ENCODE measurements at regions not wholly inside any gene's neighbourhood (a gene's known extent, or its start where the extent isn't known, plus 50 kb on each side); places are given as distances from the start of the nearest gene placed in this dataset.

DNA sequence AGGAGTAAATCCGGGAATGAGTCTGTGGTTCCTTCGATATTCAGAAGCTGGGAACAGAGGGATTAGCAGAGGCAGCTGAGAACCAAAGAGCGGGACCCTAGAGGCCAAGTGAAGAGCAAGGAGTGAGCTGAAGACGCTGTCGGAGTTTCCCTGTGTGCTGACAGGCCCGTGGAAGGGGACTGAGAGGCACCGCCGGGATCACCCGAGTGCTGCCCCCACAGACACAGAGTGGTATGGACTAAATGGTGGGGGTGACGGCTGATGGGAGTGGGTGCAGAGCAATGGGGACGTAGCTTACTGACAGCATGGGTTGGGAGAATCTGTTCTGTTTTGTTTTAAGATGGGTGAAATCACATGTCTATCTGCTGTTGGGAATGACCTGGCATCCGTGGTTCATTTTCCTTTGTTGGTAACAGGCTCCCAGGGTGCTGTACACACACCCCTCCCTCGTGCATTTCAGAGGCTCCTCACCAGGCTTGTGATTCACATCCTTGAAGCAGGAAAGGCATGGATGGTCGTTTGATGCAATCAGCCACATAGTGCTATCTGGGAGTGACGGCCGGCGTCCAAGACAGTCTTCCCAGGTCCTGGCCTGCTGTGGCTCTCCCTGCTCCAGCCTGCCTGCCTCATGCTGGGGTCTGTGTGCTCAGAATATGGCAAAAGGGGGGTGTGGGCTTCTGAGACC lies 97.4 kb downstream of the THBS2 start:
- H3K4me3 Mint-ChIP-seq: no peak overlapping the region
- H3K9me3 Mint-ChIP-seq: no peaks in the 10 kb centered on the region
- no peaks in the 10 kb centered on the region for H3K4me1 Mint-ChIP-seq (ENCODE audit: low read depth)
- H3K27me3 Mint-ChIP-seq: peaks cover 10% of the 10 kb centered on the region
- H3K27ac Mint-ChIP-seq: no peak overlapping the region
- no peaks in the 10 kb centered on the region for H3K36me3 Mint-ChIP-seq (ENCODE audit: low read depth)

- H3K9me3 Mint-ChIP-seq: no peaks in the 10 kb centered on the region
- H3K4me3 Mint-ChIP-seq: no peak overlapping the region
- H3K27ac Mint-ChIP-seq: no peak overlapping the region
Measured at GRCh38 chr6:169155481-169155880, 98.2 kb downstream of the THBS2 start.

DNA sequence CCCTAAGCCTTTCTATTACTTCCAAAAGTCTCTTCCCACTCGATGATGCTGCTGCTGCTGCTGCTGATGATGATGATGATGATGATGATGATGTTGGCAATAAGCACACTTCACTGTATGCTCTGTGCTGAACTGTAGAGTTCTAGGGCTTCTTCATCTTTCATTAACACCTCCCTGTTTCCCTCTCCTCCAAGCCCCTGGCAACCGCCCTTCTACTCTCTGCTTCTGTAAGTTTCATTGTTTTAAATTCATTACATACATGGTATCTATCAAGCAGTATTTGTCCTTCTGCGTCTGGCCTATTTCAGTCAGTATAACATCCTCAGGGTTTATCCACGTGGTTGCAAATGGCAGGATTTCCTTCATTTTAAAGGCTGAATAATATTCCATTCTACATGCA lies 100.2 kb downstream of the THBS2 start:
- Mint-ChIP-seq H3K4me1 (ENCODE audit: low read depth) (no peaks in the 10 kb centered on the region), H3K27me3 (peaks cover 10% of the 10 kb centered on the region), H3K9me3 (peaks cover 6% of the 10 kb centered on the region), H3K36me3 (ENCODE audit: low read depth) (no peaks in the 10 kb centered on the region), H3K27ac (no peak overlapping the region), H3K4me3 (no peak overlapping the region)

More at GRCh38 chr6:169155481-169155880, 98.2 kb downstream of the THBS2 start:
- H3K36me3 Mint-ChIP-seq (ENCODE audit: low read depth): no peaks in the 10 kb centered on the region
- no peaks in the 10 kb centered on the region for H3K4me1 Mint-ChIP-seq (ENCODE audit: low read depth)
- peaks cover 10% of the 10 kb centered on the region for H3K27me3 Mint-ChIP-seq

- H3K27ac Mint-ChIP-seq: no peak overlapping the region
Measured at GRCh38 chr6:169146521-169146920, 107.1 kb downstream of the THBS2 start.

GRCh38 chr6:169145991-169146501 lies 107.6 kb downstream of the THBS2 start:
- H3K27ac Mint-ChIP-seq: no peak overlapping the region
- peaks cover 6% of the 10 kb centered on the region for H3K9me3 Mint-ChIP-seq
- H3K36me3 Mint-ChIP-seq (ENCODE audit: low read depth): no peaks in the 10 kb centered on the region
- H3K4me1 Mint-ChIP-seq (ENCODE audit: low read depth): no peaks in the 10 kb centered on the region
- peaks cover 4% of the 10 kb centered on the region for H3K27me3 Mint-ChIP-seq
- no peak overlapping the region for H3K4me3 Mint-ChIP-seq

More at GRCh38 chr6:169146521-169146920, 107.1 kb downstream of the THBS2 start:
- peaks cover 6% of the 10 kb centered on the region for H3K9me3 Mint-ChIP-seq
- H3K27me3 Mint-ChIP-seq: peaks cover 4% of the 10 kb centered on the region
- no peaks in the 10 kb centered on the region for H3K4me1 Mint-ChIP-seq (ENCODE audit: low read depth)
- H3K36me3 Mint-ChIP-seq (ENCODE audit: low read depth): no peaks in the 10 kb centered on the region
- no peak overlapping the region for H3K4me3 Mint-ChIP-seq

DNA sequence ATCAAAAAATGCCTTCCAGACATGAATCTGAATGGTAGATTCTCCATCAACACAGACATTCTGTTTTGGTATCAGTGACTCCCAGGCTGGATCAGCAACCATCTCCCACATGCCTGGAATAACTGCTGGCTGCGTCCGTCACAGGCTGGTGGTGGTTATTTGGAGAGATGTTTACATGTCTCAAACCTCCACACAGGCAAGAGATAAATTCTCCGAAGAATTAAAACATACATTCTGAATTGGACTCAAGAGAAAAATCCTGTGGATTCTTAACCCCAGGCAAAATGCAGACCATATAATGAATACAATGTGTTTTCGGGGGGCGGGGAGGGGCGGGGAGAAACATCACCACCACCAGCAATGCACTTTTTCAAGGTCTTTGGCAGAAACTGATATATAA lies 108.2 kb downstream of the THBS2 start:
- H3K27me3 Mint-ChIP-seq: peaks cover 4% of the 10 kb centered on the region
- H3K9me3 Mint-ChIP-seq: peaks cover 6% of the 10 kb centered on the region
- no peak overlapping the region for H3K4me3 Mint-ChIP-seq
- H3K36me3 Mint-ChIP-seq (ENCODE audit: low read depth): no peaks in the 10 kb centered on the region
- H3K4me1 Mint-ChIP-seq (ENCODE audit: low read depth): no peaks in the 10 kb centered on the region
- H3K27ac Mint-ChIP-seq: no peak overlapping the region

GRCh38 chr6:169144356-169144755 lies 109.3 kb downstream of the THBS2 start:
- H3K27ac Mint-ChIP-seq: no peak overlapping the region
- H3K9me3 Mint-ChIP-seq: no peaks in the 10 kb centered on the region

DNA sequence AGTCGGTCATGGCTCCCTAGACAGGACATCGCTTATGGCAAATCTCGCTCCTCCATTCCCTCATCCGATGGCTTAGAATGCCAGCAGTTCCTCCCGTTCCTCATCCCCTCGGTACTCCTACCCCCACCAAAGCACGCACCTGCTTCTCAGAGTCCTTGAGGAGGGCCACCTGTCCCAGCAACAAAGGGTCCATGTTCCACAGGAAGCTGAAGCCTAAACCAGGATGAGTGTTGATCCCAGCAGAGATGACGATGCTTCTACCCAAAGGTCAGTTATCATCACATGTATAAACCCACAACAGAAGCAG lies 111.2 kb downstream of the THBS2 start:
- H3K4me1 Mint-ChIP-seq (ENCODE audit: low read depth): no peaks in the 10 kb centered on the region
- H3K36me3 Mint-ChIP-seq (ENCODE audit: low read depth): no peaks in the 10 kb centered on the region
- H3K9me3 Mint-ChIP-seq: no peaks in the 10 kb centered on the region
- H3K27ac Mint-ChIP-seq: no peak overlapping the region
- peaks cover 4% of the 10 kb centered on the region for H3K27me3 Mint-ChIP-seq
- no peak overlapping the region for H3K4me3 Mint-ChIP-seq

More at GRCh38 chr6:169144356-169144755, 109.3 kb downstream of the THBS2 start:
- no peaks in the 10 kb centered on the region for H3K4me1 Mint-ChIP-seq (ENCODE audit: low read depth)
- H3K36me3 Mint-ChIP-seq (ENCODE audit: low read depth): no peaks in the 10 kb centered on the region
- no peak overlapping the region for H3K4me3 Mint-ChIP-seq
- H3K27me3 Mint-ChIP-seq: peaks cover 4% of the 10 kb centered on the region

GRCh38 chr6:169141671-169142537 lies 111.7 kb downstream of the THBS2 start:
- Mint-ChIP-seq H3K27me3 (peaks cover 4% of the 10 kb centered on the region), H3K9me3 (no peaks in the 10 kb centered on the region), H3K4me1 (ENCODE audit: low read depth) (no peaks in the 10 kb centered on the region), H3K27ac (no peak overlapping the region), H3K36me3 (ENCODE audit: low read depth) (no peaks in the 10 kb centered on the region), H3K4me3 (no peak overlapping the region)

GRCh38 chr6:169140986-169141495 lies 112.6 kb downstream of the THBS2 start:
- no peaks in the 10 kb centered on the region for H3K4me1 Mint-ChIP-seq (ENCODE audit: low read depth)
- H3K27me3 Mint-ChIP-seq: peaks cover 4% of the 10 kb centered on the region
- H3K9me3 Mint-ChIP-seq: no peaks in the 10 kb centered on the region
- no peak overlapping the region for H3K4me3 Mint-ChIP-seq
- H3K36me3 Mint-ChIP-seq (ENCODE audit: low read depth): no peaks in the 10 kb centered on the region
- H3K27ac Mint-ChIP-seq: no peak overlapping the region

GRCh38 chr6:169139179-169139971 lies 114.3 kb downstream of the THBS2 start:
- H3K9me3 Mint-ChIP-seq: peaks cover 3% of the 10 kb centered on the region
- H3K27ac Mint-ChIP-seq: no peak overlapping the region
- H3K4me3 Mint-ChIP-seq: no peak overlapping the region
- no peaks in the 10 kb centered on the region for H3K36me3 Mint-ChIP-seq (ENCODE audit: low read depth)
- no peaks in the 10 kb centered on the region for H3K4me1 Mint-ChIP-seq (ENCODE audit: low read depth)
- H3K27me3 Mint-ChIP-seq: peaks cover 4% of the 10 kb centered on the region

DNA sequence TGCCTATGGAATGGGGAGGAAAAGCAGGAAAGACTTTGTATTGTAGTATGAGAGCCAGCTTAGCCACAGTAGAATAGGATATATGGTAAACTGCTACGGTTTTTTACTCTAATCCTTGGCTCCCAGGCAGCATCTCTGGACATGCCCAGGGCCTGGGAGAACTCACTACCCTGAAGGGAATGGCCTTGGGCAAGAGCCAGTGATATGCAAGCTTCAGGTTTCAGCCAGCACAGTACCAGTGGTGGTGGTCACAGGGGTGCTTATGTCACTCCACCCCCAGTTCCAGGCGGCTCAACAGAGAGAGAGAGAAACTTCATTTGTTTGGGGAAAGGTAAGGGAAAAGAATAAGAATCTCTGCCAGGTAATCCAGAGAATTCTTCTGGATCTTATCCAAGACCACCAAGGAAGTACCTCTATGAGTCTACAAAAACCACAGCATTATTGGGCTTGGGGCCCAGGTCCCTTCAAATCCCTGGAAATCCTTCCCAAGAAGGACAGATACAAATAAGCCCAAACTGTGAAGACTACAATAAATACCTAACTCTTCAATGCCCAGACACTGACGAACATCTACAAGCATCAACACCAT lies 121.2 kb downstream of the THBS2 start:
- Mint-ChIP-seq H3K27ac (no peak overlapping the region), H3K9me3 (peaks cover 10% of the 10 kb centered on the region), H3K4me1 (ENCODE audit: low read depth) (no peaks in the 10 kb centered on the region), H3K4me3 (no peak overlapping the region), H3K36me3 (ENCODE audit: low read depth) (no peaks in the 10 kb centered on the region), H3K27me3 (peaks cover 18% of the 10 kb centered on the region)

GRCh38 chr6:169131390-169131789 lies 122.3 kb downstream of the THBS2 start:
- no peaks in the 10 kb centered on the region for H3K36me3 Mint-ChIP-seq (ENCODE audit: low read depth)
- H3K27ac Mint-ChIP-seq: no peak overlapping the region
- peaks cover 18% of the 10 kb centered on the region for H3K27me3 Mint-ChIP-seq
- peaks cover 10% of the 10 kb centered on the region for H3K9me3 Mint-ChIP-seq
- no peak overlapping the region for H3K4me3 Mint-ChIP-seq
- no peaks in the 10 kb centered on the region for H3K4me1 Mint-ChIP-seq (ENCODE audit: low read depth)

GRCh38 chr6:169130113-169130512 lies 123.5 kb downstream of the THBS2 start:
- Mint-ChIP-seq H3K36me3 (ENCODE audit: low read depth) (no peaks in the 10 kb centered on the region), H3K27ac (no peak overlapping the region), H3K27me3 (peaks cover 18% of the 10 kb centered on the region), H3K9me3 (peaks cover 10% of the 10 kb centered on the region), H3K4me3 (no peak overlapping the region), H3K4me1 (ENCODE audit: low read depth) (no peaks in the 10 kb centered on the region)
